Fibroblast of villous mesenchyme (primary cell): ENCODE measurements at regions not wholly inside any gene's neighbourhood (a gene's known extent, or its start where the extent isn't known, plus 50 kb on each side); places are given as distances from the start of the nearest gene placed in this dataset.

Experiments used
- DNase-seq: peaks from one replicate; pipeline ENCODE4 v3.0.0-alpha.2; 2010; ENCODE audit warnings: low read depth
- H3K4me3 ChIP-seq: 2 replicates; pipeline ENCODE4 v1.5.1; 2011; ENCODE audit warnings: low read depth, mild to moderate bottlenecking, low read length
- TF ChIP-seq, protein P1 (sequence below): IDR thresholded peaks from 2 replicates; pipeline ENCODE4 v1.5.1; 2012; ENCODE audit warnings: low read depth, mild to moderate bottlenecking, low read length; ENCODE audit not compliant: insufficient read depth

- DNase-seq: no peak
- TF ChIP-seq, protein P1, sequence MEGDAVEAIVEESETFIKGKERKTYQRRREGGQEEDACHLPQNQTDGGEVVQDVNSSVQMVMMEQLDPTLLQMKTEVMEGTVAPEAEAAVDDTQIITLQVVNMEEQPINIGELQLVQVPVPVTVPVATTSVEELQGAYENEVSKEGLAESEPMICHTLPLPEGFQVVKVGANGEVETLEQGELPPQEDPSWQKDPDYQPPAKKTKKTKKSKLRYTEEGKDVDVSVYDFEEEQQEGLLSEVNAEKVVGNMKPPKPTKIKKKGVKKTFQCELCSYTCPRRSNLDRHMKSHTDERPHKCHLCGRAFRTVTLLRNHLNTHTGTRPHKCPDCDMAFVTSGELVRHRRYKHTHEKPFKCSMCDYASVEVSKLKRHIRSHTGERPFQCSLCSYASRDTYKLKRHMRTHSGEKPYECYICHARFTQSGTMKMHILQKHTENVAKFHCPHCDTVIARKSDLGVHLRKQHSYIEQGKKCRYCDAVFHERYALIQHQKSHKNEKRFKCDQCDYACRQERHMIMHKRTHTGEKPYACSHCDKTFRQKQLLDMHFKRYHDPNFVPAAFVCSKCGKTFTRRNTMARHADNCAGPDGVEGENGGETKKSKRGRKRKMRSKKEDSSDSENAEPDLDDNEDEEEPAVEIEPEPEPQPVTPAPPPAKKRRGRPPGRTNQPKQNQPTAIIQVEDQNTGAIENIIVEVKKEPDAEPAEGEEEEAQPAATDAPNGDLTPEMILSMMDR: no peak
- no peak overlapping the region for H3K4me3 ChIP-seq
Observed at GRCh38 chr18:29285471-29285870, 1108.5 kb upstream of the CDH2 start.

DNA sequence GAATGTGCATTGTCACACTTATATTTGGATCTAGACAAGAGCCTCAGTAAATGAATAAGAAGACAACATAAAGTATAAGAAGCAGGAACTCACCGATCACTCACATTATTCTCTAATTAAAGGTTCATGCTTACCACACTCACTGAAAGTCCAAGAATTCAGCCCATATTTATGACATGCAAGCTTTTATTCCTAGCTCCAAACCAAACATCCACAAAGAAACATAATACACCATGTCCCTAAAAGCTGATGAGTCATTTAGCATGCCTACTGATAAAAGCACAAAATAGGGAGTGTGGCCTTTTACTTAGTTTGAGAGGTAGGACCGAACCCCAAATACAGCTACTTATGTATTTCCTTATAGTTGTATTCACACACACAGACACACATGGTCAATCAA is 1094.6 kb upstream of the CDH2 start:
- H3K4me3 ChIP-seq: no peak overlapping the region
- TF ChIP-seq, protein P1: no peak
- peak; percentile 8 for DNase-seq

GRCh38 chr18:29259838-29260237 is 1082.9 kb upstream of the CDH2 start:
- peak; percentile 2 for DNase-seq
- H3K4me3 ChIP-seq: no peak overlapping the region
- TF ChIP-seq, protein P1: no peak

DNA sequence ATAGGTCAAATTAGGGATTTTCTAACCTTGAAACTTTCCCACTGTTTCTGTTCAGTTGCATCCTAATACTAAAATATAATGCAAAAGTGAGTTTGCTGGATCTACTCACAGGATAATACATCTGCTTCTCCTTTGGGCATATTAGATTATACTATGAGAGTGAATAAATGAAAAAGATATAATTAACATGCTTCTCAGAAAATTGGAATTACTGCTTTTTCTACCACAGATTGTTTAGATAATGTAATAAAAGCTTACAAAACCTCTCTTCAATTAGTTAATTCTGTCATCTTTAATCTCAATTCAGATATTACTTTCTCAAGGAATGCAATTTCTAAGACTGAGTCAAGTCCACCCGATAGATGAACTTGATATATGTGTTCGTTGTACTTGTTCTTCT is 1077.2 kb upstream of the CDH2 start:
- H3K4me3 ChIP-seq: no peak overlapping the region
- DNase-seq: no peak
- TF ChIP-seq, protein P1: no peak

DNA sequence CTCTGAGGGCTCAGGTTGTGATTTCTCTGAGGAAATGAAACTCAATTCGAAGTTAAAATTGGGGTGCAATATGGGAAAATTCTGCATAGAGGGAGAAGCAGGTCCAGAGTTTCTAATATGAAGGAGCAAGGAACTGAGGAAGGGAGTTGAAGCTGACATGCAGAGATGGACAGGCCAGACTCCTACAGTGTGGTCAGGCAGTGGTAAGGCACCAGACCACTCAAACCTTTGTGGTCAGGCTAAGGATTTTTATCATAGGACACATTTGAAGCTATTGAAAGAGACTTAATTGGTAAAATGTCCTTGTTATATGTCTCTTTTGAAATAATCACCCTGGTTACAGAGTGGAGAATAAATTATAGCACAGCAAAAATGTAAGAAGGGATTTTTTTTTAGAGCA is 1074.8 kb upstream of the CDH2 start:
- TF ChIP-seq, protein P1: no peak
- DNase-seq: no peak
- H3K4me3 ChIP-seq: no peak overlapping the region

- TF ChIP-seq, protein P1: no peak
- DNase-seq: no peak
- H3K4me3 ChIP-seq: no peak overlapping the region
Observed at GRCh38 chr18:29250843-29251242, 1073.9 kb upstream of the CDH2 start.

GRCh38 chr18:29250259-29250658 is 1073.3 kb upstream of the CDH2 start:
- TF ChIP-seq, protein P1: no peak
- no peak overlapping the region for H3K4me3 ChIP-seq
- DNase-seq: no peak
